ENCODE measurements at regions not wholly inside any gene's neighbourhood (a gene's known extent, or its start where the extent isn't known, plus 50 kb on each side); places are given as distances from the start of the nearest gene placed in this dataset.

GRCh38 chr10:121102706-121103105, 251.5 kb downstream of the WDR11 start:
- no peak for TF ChIP-seq CTCF (IDR thresholded peaks at IDR 0.05)
- TF ChIP-seq POLR2A (IDR thresholded peaks at IDR 0.05) = no peak
